ENCODE measurements at regions not wholly inside any gene's neighbourhood (a gene's known extent, or its start where the extent isn't known, plus 50 kb on each side); places are given as distances from the start of the nearest gene placed in this dataset.

- ChIA-PET CTCF (interaction anchor here (0.6 kb wide), 1 partner anchor 383 kb away, joined by 4 read pairs; no protein-coding TSS in a partner anchor), POLR2A (no interaction called here)
- no peak for TF ChIP-seq CTCF (IDR thresholded peaks at IDR 0.05)
These were observed 142.3 kb upstream of the RGPD4 start for GRCh38 chr2:107684421-107684820.

DNA sequence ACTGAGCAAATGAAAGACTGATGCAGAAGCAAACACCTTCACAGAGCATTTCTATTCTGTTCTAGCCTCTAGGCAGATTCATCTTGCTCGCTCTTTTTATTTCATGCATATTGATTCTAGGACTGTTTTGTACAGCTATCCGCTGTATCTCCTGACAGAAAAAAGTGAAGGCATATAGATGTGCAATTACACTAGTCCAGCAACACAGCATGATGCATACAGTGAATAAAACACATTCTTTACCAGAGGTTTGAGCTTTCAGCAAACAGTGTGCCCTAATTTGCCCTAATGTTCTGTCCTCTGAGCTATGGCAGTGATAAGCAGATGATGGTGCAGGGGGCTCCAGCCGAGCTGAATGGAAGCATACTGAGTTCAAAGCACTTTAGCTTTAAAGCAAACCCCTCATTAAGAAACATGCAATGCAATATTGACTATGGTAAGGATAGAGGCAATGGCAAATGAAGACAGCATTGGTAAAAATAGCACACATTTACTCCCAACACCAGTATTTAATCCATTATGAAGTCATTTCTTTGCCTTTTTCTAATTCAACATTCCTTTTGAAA, 141.2 kb upstream of the RGPD4 start:
- Mint-ChIP-seq H3K27me3 (no peaks in the 10 kb centered on the region), H3K4me1 (ENCODE audit: low read depth) (no peaks in the 10 kb centered on the region), H3K27ac (no peak overlapping the region), H3K4me3 (no peak overlapping the region), H3K36me3 (ENCODE audit: low read depth) (no peaks in the 10 kb centered on the region), H3K9me3 (no peaks in the 10 kb centered on the region)
- DNase-seq (no peak), ATAC-seq (ENCODE audit: poor library complexity) (no peak)
- CTCF ChIA-PET: no interaction called here
- no peak for TF ChIP-seq CTCF (IDR thresholded peaks at IDR 0.05)
- no peak overlapping the region for H3K4me3 ChIP-seq (ENCODE audit: low read length)
- no peak overlapping the region for H3K27ac ChIP-seq (ENCODE audit: low read depth in 1 of 2, low read length in 2 of 2)
- no peaks in the 10 kb centered on the region for H3K36me3 ChIP-seq (ENCODE audit: insufficient read depth, low read length)
- H3K9me3 ChIP-seq (ENCODE audit: control insufficient read depth in 1 of 2, insufficient read depth in 1 of 2, low read length in 2 of 2): no peaks in the 10 kb centered on the region
- POLR2A ChIA-PET: no interaction called here
- H3K27me3 ChIP-seq (ENCODE audit: control insufficient read depth in 1 of 2, insufficient read depth in 2 of 2, low read length in 2 of 2): no peaks in the 10 kb centered on the region
- no peaks in the 10 kb centered on the region for H3K4me1 ChIP-seq (ENCODE audit: insufficient read depth, low read length)
- intact Hi-C loops (cut with DNase I, micrococcal nuclease): no loop called here

More at GRCh38 chr2:107684421-107684820, 142.3 kb upstream of the RGPD4 start:
- Mint-ChIP-seq H3K4me1 (ENCODE audit: low read depth) (no peaks in the 10 kb centered on the region), H3K36me3 (ENCODE audit: low read depth) (no peaks in the 10 kb centered on the region), H3K4me3 (no peak overlapping the region), H3K27ac (no peak overlapping the region), H3K9me3 (no peaks in the 10 kb centered on the region), H3K27me3 (no peaks in the 10 kb centered on the region)
- ATAC-seq (ENCODE audit: poor library complexity) (no peak), DNase-seq (no peak)
- Histone ChIP-seq H3K4me3 (ENCODE audit: low read length) (no peak overlapping the region), H3K9me3 (ENCODE audit: control insufficient read depth in 1 of 2, insufficient read depth in 1 of 2, low read length in 2 of 2) (no peaks in the 10 kb centered on the region), H3K27me3 (ENCODE audit: control insufficient read depth in 1 of 2, insufficient read depth in 2 of 2, low read length in 2 of 2) (no peaks in the 10 kb centered on the region), H3K36me3 (ENCODE audit: insufficient read depth, low read length) (no peaks in the 10 kb centered on the region), H3K4me1 (ENCODE audit: insufficient read depth, low read length) (no peaks in the 10 kb centered on the region), H3K27ac (ENCODE audit: low read depth in 1 of 2, low read length in 2 of 2) (no peak overlapping the region)
- intact Hi-C loops (cut with DNase I, micrococcal nuclease): no loop called here

- Histone ChIP-seq H3K27ac (ENCODE audit: low read depth in 1 of 2, low read length in 2 of 2) (no peak overlapping the region), H3K4me1 (ENCODE audit: insufficient read depth, low read length) (no peaks in the 10 kb centered on the region), H3K4me3 (ENCODE audit: low read length) (no peak overlapping the region), H3K9me3 (ENCODE audit: control insufficient read depth in 1 of 2, insufficient read depth in 1 of 2, low read length in 2 of 2) (no peaks in the 10 kb centered on the region), H3K36me3 (ENCODE audit: insufficient read depth, low read length) (no peaks in the 10 kb centered on the region), H3K27me3 (ENCODE audit: control insufficient read depth in 1 of 2, insufficient read depth in 2 of 2, low read length in 2 of 2) (no peaks in the 10 kb centered on the region)
- POLR2A ChIA-PET: no interaction called here
- CTCF ChIA-PET: no interaction called here
- DNase-seq (no peak), ATAC-seq (ENCODE audit: poor library complexity) (no peak)
- H3K27me3 Mint-ChIP-seq: no peaks in the 10 kb centered on the region
- no peak overlapping the region for H3K27ac Mint-ChIP-seq
- no peaks in the 10 kb centered on the region for H3K9me3 Mint-ChIP-seq
- intact Hi-C loops (cut with DNase I, micrococcal nuclease): no loop called here
- TF ChIP-seq CTCF (IDR thresholded peaks at IDR 0.05): no peak
- H3K4me1 Mint-ChIP-seq (ENCODE audit: low read depth): no peaks in the 10 kb centered on the region
- H3K36me3 Mint-ChIP-seq (ENCODE audit: low read depth): no peaks in the 10 kb centered on the region
- H3K4me3 Mint-ChIP-seq: no peak overlapping the region
These were observed 139.6 kb upstream of the RGPD4 start for GRCh38 chr2:107687073-107687472.
